ENCODE measurements at regions not wholly inside any gene's neighbourhood (a gene's known extent, or its start where the extent isn't known, plus 50 kb on each side); places are given as distances from the start of the nearest gene placed in this dataset.

- Histone ChIP-seq H3K9ac (ENCODE audit: low read length) (no peak overlapping the region), H3K4me3 (ENCODE audit: low read length) (no peak overlapping the region), H3K9me3 (ENCODE audit: control insufficient read depth, low read length) (no peaks in the 10 kb centered on the region), H3K4me1 (ENCODE audit: control insufficient read depth, insufficient read depth, low read length) (no peaks in the 10 kb centered on the region), H3K27me3 (ENCODE audit: control insufficient read depth, insufficient read depth, low read length) (no peaks in the 10 kb centered on the region), H3K36me3 (ENCODE audit: control insufficient read depth, insufficient read depth, low read length) (no peaks in the 10 kb centered on the region)
These were observed 74.5 kb upstream of the ABCC4 start for GRCh38 chr13:95375706-95376105.

- no peak overlapping the region for H3K9ac ChIP-seq (ENCODE audit: low read length)
- no peaks in the 10 kb centered on the region for H3K4me1 ChIP-seq (ENCODE audit: control insufficient read depth, insufficient read depth, low read length)
- no peak overlapping the region for H3K4me3 ChIP-seq (ENCODE audit: low read length)
- no peaks in the 10 kb centered on the region for H3K36me3 ChIP-seq (ENCODE audit: control insufficient read depth, insufficient read depth, low read length)
- H3K27me3 ChIP-seq (ENCODE audit: control insufficient read depth, insufficient read depth, low read length) = no peaks in the 10 kb centered on the region
- no peaks in the 10 kb centered on the region for H3K9me3 ChIP-seq (ENCODE audit: control insufficient read depth, low read length)
These were observed 77.4 kb upstream of the ABCC4 start for GRCh38 chr13:95378603-95379002.

- no peaks in the 10 kb centered on the region for H3K27me3 ChIP-seq (ENCODE audit: control insufficient read depth, insufficient read depth, low read length)
- H3K9me3 ChIP-seq (ENCODE audit: control insufficient read depth, low read length) = no peaks in the 10 kb centered on the region
- no peaks in the 10 kb centered on the region for H3K4me1 ChIP-seq (ENCODE audit: control insufficient read depth, insufficient read depth, low read length)
- H3K4me3 ChIP-seq (ENCODE audit: low read length) = no peak overlapping the region
- H3K36me3 ChIP-seq (ENCODE audit: control insufficient read depth, insufficient read depth, low read length) = no peaks in the 10 kb centered on the region
- H3K9ac ChIP-seq (ENCODE audit: low read length) = no peak overlapping the region
These were observed 79.4 kb upstream of the ABCC4 start for GRCh38 chr13:95380468-95381211.

GRCh38 chr13:95381212-95381527 is 79.9 kb upstream of the ABCC4 start:
- Histone ChIP-seq H3K27me3 (ENCODE audit: control insufficient read depth, insufficient read depth, low read length) (no peaks in the 10 kb centered on the region), H3K4me3 (ENCODE audit: low read length) (no peak overlapping the region), H3K4me1 (ENCODE audit: control insufficient read depth, insufficient read depth, low read length) (no peaks in the 10 kb centered on the region), H3K9me3 (ENCODE audit: control insufficient read depth, low read length) (no peaks in the 10 kb centered on the region), H3K36me3 (ENCODE audit: control insufficient read depth, insufficient read depth, low read length) (no peaks in the 10 kb centered on the region), H3K9ac (ENCODE audit: low read length) (no peak overlapping the region)

- H3K27me3 ChIP-seq (ENCODE audit: control insufficient read depth, insufficient read depth, low read length) = no peaks in the 10 kb centered on the region
- no peaks in the 10 kb centered on the region for H3K36me3 ChIP-seq (ENCODE audit: control insufficient read depth, insufficient read depth, low read length)
- H3K9me3 ChIP-seq (ENCODE audit: control insufficient read depth, low read length) = no peaks in the 10 kb centered on the region
- H3K4me3 ChIP-seq (ENCODE audit: low read length) = no peak overlapping the region
- no peak overlapping the region for H3K9ac ChIP-seq (ENCODE audit: low read length)
- no peaks in the 10 kb centered on the region for H3K4me1 ChIP-seq (ENCODE audit: control insufficient read depth, insufficient read depth, low read length)
These were observed 81.2 kb upstream of the ABCC4 start for GRCh38 chr13:95382411-95382810.

- Histone ChIP-seq H3K27me3 (ENCODE audit: control insufficient read depth, insufficient read depth, low read length) (no peaks in the 10 kb centered on the region), H3K9me3 (ENCODE audit: control insufficient read depth, low read length) (no peaks in the 10 kb centered on the region), H3K4me1 (ENCODE audit: control insufficient read depth, insufficient read depth, low read length) (no peaks in the 10 kb centered on the region), H3K4me3 (ENCODE audit: low read length) (no peak overlapping the region), H3K9ac (ENCODE audit: low read length) (no peak overlapping the region), H3K36me3 (ENCODE audit: control insufficient read depth, insufficient read depth, low read length) (no peaks in the 10 kb centered on the region)
These were observed 81.7 kb upstream of the ABCC4 start for GRCh38 chr13:95382916-95383315.

GRCh38 chr13:95385373-95385772 is 84.1 kb upstream of the ABCC4 start:
- H3K27me3 ChIP-seq (ENCODE audit: control insufficient read depth, insufficient read depth, low read length) = no peaks in the 10 kb centered on the region

GRCh38 chr13:95385798-95386197 is 84.5 kb upstream of the ABCC4 start:
- Histone ChIP-seq H3K27me3 (ENCODE audit: control insufficient read depth, insufficient read depth, low read length) (no peaks in the 10 kb centered on the region), H3K4me3 (ENCODE audit: low read length) (no peak overlapping the region), H3K36me3 (ENCODE audit: control insufficient read depth, insufficient read depth, low read length) (no peaks in the 10 kb centered on the region), H3K9ac (ENCODE audit: low read length) (no peak overlapping the region), H3K4me1 (ENCODE audit: control insufficient read depth, insufficient read depth, low read length) (no peaks in the 10 kb centered on the region), H3K9me3 (ENCODE audit: control insufficient read depth, low read length) (no peaks in the 10 kb centered on the region)

More at GRCh38 chr13:95385373-95385772, 84.1 kb upstream of the ABCC4 start:
- H3K4me1 ChIP-seq (ENCODE audit: control insufficient read depth, insufficient read depth, low read length) = no peaks in the 10 kb centered on the region
- H3K9me3 ChIP-seq (ENCODE audit: control insufficient read depth, low read length) = no peaks in the 10 kb centered on the region
- H3K4me3 ChIP-seq (ENCODE audit: low read length) = no peak overlapping the region
- no peak overlapping the region for H3K9ac ChIP-seq (ENCODE audit: low read length)
- no peaks in the 10 kb centered on the region for H3K36me3 ChIP-seq (ENCODE audit: control insufficient read depth, insufficient read depth, low read length)

GRCh38 chr13:95386370-95386769 is 85.1 kb upstream of the ABCC4 start:
- H3K4me3 ChIP-seq (ENCODE audit: low read length) = no peak overlapping the region
- H3K36me3 ChIP-seq (ENCODE audit: control insufficient read depth, insufficient read depth, low read length) = no peaks in the 10 kb centered on the region
- no peaks in the 10 kb centered on the region for H3K9me3 ChIP-seq (ENCODE audit: control insufficient read depth, low read length)
- no peak overlapping the region for H3K9ac ChIP-seq (ENCODE audit: low read length)
- H3K4me1 ChIP-seq (ENCODE audit: control insufficient read depth, insufficient read depth, low read length) = no peaks in the 10 kb centered on the region
- no peaks in the 10 kb centered on the region for H3K27me3 ChIP-seq (ENCODE audit: control insufficient read depth, insufficient read depth, low read length)

- Histone ChIP-seq H3K9me3 (ENCODE audit: control insufficient read depth, low read length) (no peaks in the 10 kb centered on the region), H3K4me3 (ENCODE audit: low read length) (no peak overlapping the region), H3K4me1 (ENCODE audit: control insufficient read depth, insufficient read depth, low read length) (no peaks in the 10 kb centered on the region), H3K9ac (ENCODE audit: low read length) (no peak overlapping the region), H3K36me3 (ENCODE audit: control insufficient read depth, insufficient read depth, low read length) (no peaks in the 10 kb centered on the region), H3K27me3 (ENCODE audit: control insufficient read depth, insufficient read depth, low read length) (no peaks in the 10 kb centered on the region)
These were observed 86.5 kb upstream of the ABCC4 start for GRCh38 chr13:95387733-95388207.

- H3K4me3 ChIP-seq (ENCODE audit: low read length) = no peak overlapping the region
- no peaks in the 10 kb centered on the region for H3K4me1 ChIP-seq (ENCODE audit: control insufficient read depth, insufficient read depth, low read length)
- no peaks in the 10 kb centered on the region for H3K27me3 ChIP-seq (ENCODE audit: control insufficient read depth, insufficient read depth, low read length)
- H3K9ac ChIP-seq (ENCODE audit: low read length) = no peak overlapping the region
- H3K36me3 ChIP-seq (ENCODE audit: control insufficient read depth, insufficient read depth, low read length) = no peaks in the 10 kb centered on the region
- no peaks in the 10 kb centered on the region for H3K9me3 ChIP-seq (ENCODE audit: control insufficient read depth, low read length)
These were observed 87.3 kb upstream of the ABCC4 start for GRCh38 chr13:95388420-95389079.

- no peaks in the 10 kb centered on the region for H3K4me1 ChIP-seq (ENCODE audit: control insufficient read depth, insufficient read depth, low read length)
- H3K27me3 ChIP-seq (ENCODE audit: control insufficient read depth, insufficient read depth, low read length) = no peaks in the 10 kb centered on the region
- no peak overlapping the region for H3K4me3 ChIP-seq (ENCODE audit: low read length)
- H3K9me3 ChIP-seq (ENCODE audit: control insufficient read depth, low read length) = no peaks in the 10 kb centered on the region
- H3K9ac ChIP-seq (ENCODE audit: low read length) = no peak overlapping the region
- no peaks in the 10 kb centered on the region for H3K36me3 ChIP-seq (ENCODE audit: control insufficient read depth, insufficient read depth, low read length)
These were observed 90.1 kb upstream of the ABCC4 start for GRCh38 chr13:95391362-95391761.
